ENCODE measurements at regions not wholly inside any gene's neighbourhood (a gene's known extent, or its start where the extent isn't known, plus 50 kb on each side); places are given as distances from the start of the nearest gene placed in this dataset.

GRCh38 chr3:159844801-159845261 lies 143.8 kb upstream of the IL12A start:
- TF ChIP-seq CTCF (IDR thresholded peaks at IDR 0.05) (no peak), POLR2A (IDR thresholded peaks at IDR 0.05) (no peak)

All from adrenal gland (tissue), 5 donors.